ENCODE measurements at regions not wholly inside any gene's neighbourhood (a gene's known extent, or its start where the extent isn't known, plus 50 kb on each side); places are given as distances from the start of the nearest gene placed in this dataset.
"Not testable (repeated sequence)": the region's sequence is repeated elsewhere in the genome, so short reads cannot be mapped to it uniquely, and the experiment has no call there.

DNA sequence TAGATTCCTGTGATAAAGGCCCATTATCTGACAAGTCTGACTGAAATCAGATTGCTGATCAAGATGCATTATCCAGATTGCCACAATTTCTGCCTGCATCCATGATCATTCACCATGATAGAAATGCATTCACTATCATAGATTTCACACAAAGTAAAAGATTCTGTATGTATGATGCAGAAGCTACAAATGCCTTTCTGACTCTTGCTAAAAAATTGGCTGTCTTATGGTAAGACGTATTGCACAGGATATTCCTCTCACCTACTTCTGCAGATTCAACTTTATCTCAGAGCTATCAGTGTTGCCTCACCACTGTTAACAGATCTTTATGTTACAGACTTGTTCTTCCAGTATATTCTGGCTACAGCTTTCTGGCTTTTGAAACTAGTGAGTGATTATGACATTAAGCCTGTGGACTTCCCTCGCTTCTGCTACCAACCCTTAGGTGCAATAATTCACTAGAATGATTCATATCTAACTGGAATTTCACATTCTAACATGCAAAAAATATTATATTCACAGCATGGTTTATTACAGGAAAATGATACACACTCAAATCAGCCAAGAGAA, 955.3 kb downstream of the EPHA3 start:
- Histone ChIP-seq H3K23ac (ENCODE audit: low read length) (no peak overlapping the region), H2BK15ac (replicated peaks; ENCODE audit: low read depth) (peak overlapping the region; percentile 98), H3K9ac (ENCODE audit: low read length) (no peak overlapping the region), H3K18ac (ENCODE audit: low read length) (no peak overlapping the region), H3K79me1 (ENCODE audit: low read length) (no peaks in the 10 kb centered on the region), H3K36me3 (ENCODE audit: control insufficient read depth, insufficient read depth, low read length) (no peaks in the 10 kb centered on the region), H2BK5ac (ENCODE audit: low read length) (no peak overlapping the region), H3K4ac (ENCODE audit: low read depth, low read length) (no peak overlapping the region), H3K27ac (ENCODE audit: low read depth, low read length) (no peak overlapping the region), H3K4me3 (ENCODE audit: low read length) (no peak overlapping the region), H3K4me1 (ENCODE audit: control insufficient read depth, low read depth, low read length) (peaks cover 3% of the 10 kb centered on the region), H2AK5ac (ENCODE audit: low read length) (no peak overlapping the region), H4K5ac (ENCODE audit: low read length) (no peak overlapping the region), H3K79me2 (ENCODE audit: control insufficient read depth, insufficient read depth, low read length) (no peaks in the 10 kb centered on the region), H3K56ac (ENCODE audit: low read length) (no peak overlapping the region), H4K8ac (ENCODE audit: low read depth, low read length) (no peak overlapping the region), H3K27me3 (ENCODE audit: insufficient read depth, low read length, poor library complexity) (no peaks in the 10 kb centered on the region), H3K4me2 (ENCODE audit: low read length) (no peak overlapping the region), H2BK120ac (ENCODE audit: low read depth, low read length) (no peak overlapping the region)
- WGBS (ENCODE audit: extremely low coverage, insufficient coverage, low lambda C conversion rate): no CpG with 5 or more reads among the region's 2 CpGs
- peak; percentile 62 for DNase-seq

DNA sequence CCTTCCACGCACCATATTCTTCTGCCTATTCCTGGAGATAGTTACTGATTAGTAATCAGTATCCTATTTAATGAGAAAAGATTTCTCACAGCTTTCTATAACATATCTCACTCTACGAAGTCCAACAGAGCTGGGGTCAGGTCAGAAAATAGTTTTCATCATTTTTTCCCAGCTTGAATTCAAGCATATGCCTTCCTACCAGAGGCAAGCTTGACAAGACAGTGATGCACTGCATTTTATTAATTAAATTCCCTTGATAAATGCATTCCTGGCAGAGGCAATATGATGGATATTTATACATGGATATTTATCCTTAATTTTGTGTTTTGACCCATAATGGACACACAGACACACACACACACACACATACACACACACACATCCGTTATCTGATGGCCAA, 961.4 kb downstream of the EPHA3 start:
- Histone ChIP-seq H2BK5ac (ENCODE audit: low read length) (peak overlapping the region; percentile 82), H2BK120ac (ENCODE audit: low read depth, low read length) (peak overlapping the region; percentile 98), H3K27me3 (ENCODE audit: insufficient read depth, low read length, poor library complexity) (no peaks in the 10 kb centered on the region), H2AK5ac (ENCODE audit: low read length) (no peak overlapping the region), H3K4me3 (ENCODE audit: low read length) (no peak overlapping the region), H4K8ac (ENCODE audit: low read depth, low read length) (no peak overlapping the region), H3K4ac (ENCODE audit: low read depth, low read length) (no peak overlapping the region), H3K79me2 (ENCODE audit: control insufficient read depth, insufficient read depth, low read length) (no peaks in the 10 kb centered on the region), H3K79me1 (ENCODE audit: low read length) (no peaks in the 10 kb centered on the region), H3K36me3 (ENCODE audit: control insufficient read depth, insufficient read depth, low read length) (no peaks in the 10 kb centered on the region), H2BK15ac (replicated peaks; ENCODE audit: low read depth) (peak overlapping the region; percentile 67), H3K4me2 (ENCODE audit: low read length) (no peak overlapping the region), H3K18ac (ENCODE audit: low read length) (peak overlapping the region; percentile 83), H3K27ac (ENCODE audit: low read depth, low read length) (no peak overlapping the region), H3K56ac (ENCODE audit: low read length) (peak overlapping the region; percentile 67), H3K9ac (ENCODE audit: low read length) (no peak overlapping the region), H3K23ac (ENCODE audit: low read length) (no peak overlapping the region), H4K5ac (ENCODE audit: low read length) (no peak overlapping the region), H3K4me1 (ENCODE audit: control insufficient read depth, low read depth, low read length) (no peaks in the 10 kb centered on the region)
- DNase-seq: no peak
- no CpG with 5 or more reads among the region's 3 CpGs for WGBS (ENCODE audit: extremely low coverage, insufficient coverage, low lambda C conversion rate)

DNA sequence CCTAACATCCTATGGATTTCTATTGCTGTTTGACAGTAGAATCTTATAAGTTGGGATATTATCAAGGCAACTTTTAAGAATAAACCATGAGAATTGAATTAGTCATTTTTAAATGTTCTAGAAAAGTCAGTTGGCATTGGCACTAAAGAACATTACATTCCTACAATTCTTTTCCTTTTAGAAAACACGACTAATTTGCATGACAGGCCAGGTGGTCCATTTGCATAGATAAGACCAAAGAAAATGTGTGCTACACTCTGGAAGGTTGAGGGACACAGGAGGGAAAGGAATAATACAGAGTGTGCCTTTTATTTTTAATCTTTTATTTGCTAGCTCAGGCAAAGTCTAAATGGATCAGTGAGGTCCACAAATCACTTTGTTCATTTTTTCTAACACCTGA, 962.3 kb downstream of the EPHA3 start:
- Histone ChIP-seq H2BK5ac (ENCODE audit: low read length) (no peak overlapping the region), H4K8ac (ENCODE audit: low read depth, low read length) (no peak overlapping the region), H3K4ac (ENCODE audit: low read depth, low read length) (no peak overlapping the region), H3K79me1 (ENCODE audit: low read length) (no peaks in the 10 kb centered on the region), H3K4me1 (ENCODE audit: control insufficient read depth, low read depth, low read length) (no peaks in the 10 kb centered on the region), H3K4me3 (ENCODE audit: low read length) (no peak overlapping the region), H3K79me2 (ENCODE audit: control insufficient read depth, insufficient read depth, low read length) (no peaks in the 10 kb centered on the region), H3K27ac (ENCODE audit: low read depth, low read length) (no peak overlapping the region), H3K4me2 (ENCODE audit: low read length) (no peak overlapping the region), H2AK5ac (ENCODE audit: low read length) (no peak overlapping the region), H3K23ac (ENCODE audit: low read length) (no peak overlapping the region), H3K27me3 (ENCODE audit: insufficient read depth, low read length, poor library complexity) (no peaks in the 10 kb centered on the region), H3K18ac (ENCODE audit: low read length) (no peak overlapping the region), H2BK120ac (ENCODE audit: low read depth, low read length) (no peak overlapping the region), H4K5ac (ENCODE audit: low read length) (no peak overlapping the region), H3K36me3 (ENCODE audit: control insufficient read depth, insufficient read depth, low read length) (no peaks in the 10 kb centered on the region), H3K9ac (ENCODE audit: low read length) (no peak overlapping the region), H3K56ac (ENCODE audit: low read length) (no peak overlapping the region), H2BK15ac (replicated peaks; ENCODE audit: low read depth) (no peak overlapping the region)
- no CpG with 5 or more reads among the region's 1 CpG for WGBS (ENCODE audit: extremely low coverage, insufficient coverage, low lambda C conversion rate)
- DNase-seq: peak; percentile 93

DNA sequence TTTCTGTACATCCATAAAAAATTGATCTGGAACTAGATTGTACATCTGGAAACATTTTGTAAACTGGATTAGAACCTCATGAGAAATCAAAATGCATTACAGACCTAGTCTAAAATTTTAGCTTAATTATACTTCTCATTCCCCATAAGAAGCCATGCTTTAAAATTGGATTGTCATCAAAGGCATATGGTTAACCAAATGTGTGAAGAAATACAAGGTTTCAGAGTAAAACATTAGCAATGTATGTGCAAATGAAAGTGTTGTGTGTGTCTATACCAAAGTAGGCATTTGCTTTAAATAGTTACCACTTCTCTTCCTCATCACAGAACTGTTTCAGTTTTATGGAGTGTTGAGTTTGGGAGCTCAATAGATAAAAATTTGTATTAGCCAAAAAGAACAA, 968.7 kb downstream of the EPHA3 start:
- Histone ChIP-seq H3K4me1 (ENCODE audit: control insufficient read depth, low read depth, low read length) (no peaks in the 10 kb centered on the region), H3K4me3 (ENCODE audit: low read length) (no peak overlapping the region), H4K8ac (ENCODE audit: low read depth, low read length) (no peak overlapping the region), H3K79me2 (ENCODE audit: control insufficient read depth, insufficient read depth, low read length) (no peaks in the 10 kb centered on the region), H4K5ac (ENCODE audit: low read length) (no peak overlapping the region), H3K27me3 (ENCODE audit: insufficient read depth, low read length, poor library complexity) (no peaks in the 10 kb centered on the region), H3K23ac (ENCODE audit: low read length) (no peak overlapping the region), H2BK5ac (ENCODE audit: low read length) (no peak overlapping the region), H2BK120ac (ENCODE audit: low read depth, low read length) (no peak overlapping the region), H3K27ac (ENCODE audit: low read depth, low read length) (no peak overlapping the region), H2BK15ac (replicated peaks; ENCODE audit: low read depth) (peak overlapping the region; percentile 74), H3K9ac (ENCODE audit: low read length) (no peak overlapping the region), H3K4me2 (ENCODE audit: low read length) (no peak overlapping the region), H3K18ac (ENCODE audit: low read length) (no peak overlapping the region), H3K36me3 (ENCODE audit: control insufficient read depth, insufficient read depth, low read length) (no peaks in the 10 kb centered on the region), H3K4ac (ENCODE audit: low read depth, low read length) (no peak overlapping the region), H3K79me1 (ENCODE audit: low read length) (no peaks in the 10 kb centered on the region), H2AK5ac (ENCODE audit: low read length) (no peak overlapping the region), H3K56ac (ENCODE audit: low read length) (no peak overlapping the region)
- DNase-seq: no peak

DNA sequence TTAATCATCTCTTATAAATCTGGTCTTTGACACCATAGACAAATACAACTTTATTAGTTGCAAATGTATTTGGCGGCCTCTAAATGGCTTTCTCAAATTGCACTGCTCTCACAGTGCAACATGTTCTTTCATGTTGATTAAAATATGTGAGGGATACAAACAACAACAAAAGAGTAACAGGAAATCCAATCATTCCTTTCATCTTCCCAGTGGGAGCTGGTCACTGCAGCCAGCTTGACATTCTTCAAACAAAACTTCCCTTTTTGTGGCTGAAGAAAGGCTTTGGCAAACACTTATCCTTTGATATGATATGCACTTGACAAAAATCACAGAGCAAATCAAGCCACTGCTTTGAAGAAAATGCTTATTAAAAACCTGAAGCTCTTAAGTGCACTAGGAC, 973.6 kb downstream of the EPHA3 start:
- Histone ChIP-seq H2BK5ac (ENCODE audit: low read length) (peak overlapping the region; percentile 93), H4K8ac (ENCODE audit: low read depth, low read length) (peak overlapping the region; percentile 56), H3K4ac (ENCODE audit: low read depth, low read length) (peak overlapping the region; percentile 9), H4K5ac (ENCODE audit: low read length) (no peak overlapping the region), H2BK120ac (ENCODE audit: low read depth, low read length) (peak overlapping the region; percentile 66), H3K9ac (ENCODE audit: low read length) (no peak overlapping the region), H3K27me3 (ENCODE audit: insufficient read depth, low read length, poor library complexity) (no peaks in the 10 kb centered on the region), H2BK15ac (replicated peaks; ENCODE audit: low read depth) (peak overlapping the region; percentile 74), H3K18ac (ENCODE audit: low read length) (peak overlapping the region; percentile 98), H3K56ac (ENCODE audit: low read length) (peak overlapping the region; percentile 79), H3K4me3 (ENCODE audit: low read length) (no peak overlapping the region), H3K4me2 (ENCODE audit: low read length) (no peak overlapping the region), H2AK5ac (ENCODE audit: low read length) (no peak overlapping the region), H3K79me2 (ENCODE audit: control insufficient read depth, insufficient read depth, low read length) (peaks cover 9% of the 10 kb centered on the region), H3K36me3 (ENCODE audit: control insufficient read depth, insufficient read depth, low read length) (no peaks in the 10 kb centered on the region), H3K27ac (ENCODE audit: low read depth, low read length) (peak overlapping the region; percentile 63), H3K23ac (ENCODE audit: low read length) (no peak overlapping the region), H3K79me1 (ENCODE audit: low read length) (no peaks in the 10 kb centered on the region), H3K4me1 (ENCODE audit: control insufficient read depth, low read depth, low read length) (peaks cover 10% of the 10 kb centered on the region)
- peak; percentile 80 for DNase-seq
- WGBS (ENCODE audit: extremely low coverage, insufficient coverage, low lambda C conversion rate): no CpG with 5 or more reads among the region's 1 CpG

DNA sequence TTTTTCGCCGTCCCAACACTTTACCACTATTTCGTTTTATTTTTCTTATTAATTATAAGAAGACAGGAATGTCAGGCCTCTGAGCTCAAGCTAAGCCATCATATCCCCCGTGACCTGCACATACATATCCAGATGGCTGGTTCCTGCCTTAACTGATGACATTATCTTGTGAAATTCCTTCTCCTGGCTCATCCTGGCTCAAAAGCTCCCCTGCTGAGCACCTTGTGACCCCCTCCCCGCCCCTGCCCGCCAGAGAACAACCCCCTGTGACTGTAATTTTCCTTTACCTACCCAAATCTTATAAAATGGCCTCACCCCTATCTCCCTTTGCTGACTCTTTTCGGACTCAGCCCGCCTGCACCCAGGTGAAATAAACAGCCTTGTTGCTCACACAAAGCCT, 978.9 kb downstream of the EPHA3 start:
- not testable (repeated sequence) for H3K4me3 ChIP-seq (ENCODE audit: low read length); H3K79me2 ChIP-seq (ENCODE audit: control insufficient read depth, insufficient read depth, low read length); H2AK5ac ChIP-seq (ENCODE audit: low read length); H4K5ac ChIP-seq (ENCODE audit: low read length); H3K36me3 ChIP-seq (ENCODE audit: control insufficient read depth, insufficient read depth, low read length); H3K4ac ChIP-seq (ENCODE audit: low read depth, low read length); H3K27me3 ChIP-seq (ENCODE audit: insufficient read depth, low read length, poor library complexity); H2BK15ac ChIP-seq (replicated peaks; ENCODE audit: low read depth); H3K23ac ChIP-seq (ENCODE audit: low read length); H2BK5ac ChIP-seq (ENCODE audit: low read length); H4K8ac ChIP-seq (ENCODE audit: low read depth, low read length); H3K79me1 ChIP-seq (ENCODE audit: low read length); H3K4me2 ChIP-seq (ENCODE audit: low read length)
- DNase-seq: peak; percentile 69
- peak overlapping the region; percentile 90 for H3K18ac ChIP-seq (ENCODE audit: low read length)
- H3K9ac ChIP-seq (ENCODE audit: low read length): peak overlapping the region; percentile 88
- H3K4me1 ChIP-seq (ENCODE audit: control insufficient read depth, low read depth, low read length): peaks cover 11% of the 10 kb centered on the region
- H3K56ac ChIP-seq (ENCODE audit: low read length): peak overlapping the region; percentile 86
- H2BK120ac ChIP-seq (ENCODE audit: low read depth, low read length): peak overlapping the region; percentile 78
- 100% methylated on average over 3 of the region's 8 CpGs for WGBS (ENCODE audit: extremely low coverage, insufficient coverage, low lambda C conversion rate)
- peak overlapping the region; percentile 99 for H3K27ac ChIP-seq (ENCODE audit: low read depth, low read length)
